SU-DHL-6 (cell line): ENCODE measurements at regions not wholly inside any gene's neighbourhood (a gene's known extent, or its start where the extent isn't known, plus 50 kb on each side); places are given as distances from the start of the nearest gene placed in this dataset.

Source experiments
- EZH2phosphoT487 ChIP-seq: fragments of 200-600 bp; sonication (generic), shearing (Covaris generic); conservative IDR thresholded peaks from 2 replicates; pipeline ENCODE4 v1.6.1; 2018; ENCODE audit warnings: mild to moderate bottlenecking, antibody characterized with exemption, low read length, moderate library complexity, mixed read lengths
- TF ChIP-seq, protein P1 (sequence below): fragments of 200-600 bp; sonication (generic); IDR thresholded peaks from one replicate; pipeline ENCODE4 v1.5.1; 2017; ENCODE audit warnings: antibody characterized with exemption, mild to moderate bottlenecking, low read length, moderate library complexity; ENCODE audit not compliant: insufficient read depth, poor library complexity, severe bottlenecking

GRCh38 chr6:1463275-1463674, 73.9 kb downstream of the FOXF2 start:
- TF ChIP-seq, protein P1, sequence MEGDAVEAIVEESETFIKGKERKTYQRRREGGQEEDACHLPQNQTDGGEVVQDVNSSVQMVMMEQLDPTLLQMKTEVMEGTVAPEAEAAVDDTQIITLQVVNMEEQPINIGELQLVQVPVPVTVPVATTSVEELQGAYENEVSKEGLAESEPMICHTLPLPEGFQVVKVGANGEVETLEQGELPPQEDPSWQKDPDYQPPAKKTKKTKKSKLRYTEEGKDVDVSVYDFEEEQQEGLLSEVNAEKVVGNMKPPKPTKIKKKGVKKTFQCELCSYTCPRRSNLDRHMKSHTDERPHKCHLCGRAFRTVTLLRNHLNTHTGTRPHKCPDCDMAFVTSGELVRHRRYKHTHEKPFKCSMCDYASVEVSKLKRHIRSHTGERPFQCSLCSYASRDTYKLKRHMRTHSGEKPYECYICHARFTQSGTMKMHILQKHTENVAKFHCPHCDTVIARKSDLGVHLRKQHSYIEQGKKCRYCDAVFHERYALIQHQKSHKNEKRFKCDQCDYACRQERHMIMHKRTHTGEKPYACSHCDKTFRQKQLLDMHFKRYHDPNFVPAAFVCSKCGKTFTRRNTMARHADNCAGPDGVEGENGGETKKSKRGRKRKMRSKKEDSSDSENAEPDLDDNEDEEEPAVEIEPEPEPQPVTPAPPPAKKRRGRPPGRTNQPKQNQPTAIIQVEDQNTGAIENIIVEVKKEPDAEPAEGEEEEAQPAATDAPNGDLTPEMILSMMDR, result no peak
- no peak for TF ChIP-seq EZH2phosphoT487
